SJSA1 (cell line): ENCODE measurements at regions not wholly inside any gene's neighbourhood (a gene's known extent, or its start where the extent isn't known, plus 50 kb on each side); places are given as distances from the start of the nearest gene placed in this dataset.
"Not testable (repeated sequence)": the region's sequence is repeated elsewhere in the genome, so short reads cannot be mapped to it uniquely, and the experiment has no call there.

Experiments used
- DNase-seq, 2 experiments: peaks; one replicate each; pipeline ENCODE4 v3.0.0-alpha.2; 2015 to 2020; ENCODE audit warnings: low spot score in 2 of 2, low read depth in 1 of 2
- H3K27ac ChIP-seq: fragments of 250-450 bp; sonication (Bioruptor Pico); 2 replicates; pipeline ENCODE4 v1.5.1; 2020; ENCODE audit warnings: mild to moderate bottlenecking, moderate library complexity
- H3K27me3 ChIP-seq: fragments of 250-450 bp; sonication (Bioruptor Pico); replicated peaks from 2 replicates; pipeline ENCODE4 v1.5.1; 2020; ENCODE audit warnings: mild to moderate bottlenecking, moderate library complexity
- H3K36me3 ChIP-seq: fragments of 250-450 bp; sonication (Bioruptor Pico); 2 replicates; pipeline ENCODE4 v1.5.1; 2020; ENCODE audit warnings: mild to moderate bottlenecking
- H3K4me1 ChIP-seq: fragments of 250-450 bp; sonication (Bioruptor Pico); replicated peaks from 2 replicates; pipeline ENCODE4 v1.6.1; 2021; ENCODE audit warnings: mild to moderate bottlenecking
- H3K4me3 ChIP-seq: fragments of 250-450 bp; sonication (Bioruptor Pico); 2 replicates; pipeline ENCODE4 v1.5.1; 2020; ENCODE audit warnings: mild to moderate bottlenecking
- H3K9me3 ChIP-seq: fragments of 250-450 bp; sonication (Bioruptor Pico); replicated peaks from 2 replicates; pipeline ENCODE4 v1.5.1; 2020; ENCODE audit warnings: mild to moderate bottlenecking

DNA sequence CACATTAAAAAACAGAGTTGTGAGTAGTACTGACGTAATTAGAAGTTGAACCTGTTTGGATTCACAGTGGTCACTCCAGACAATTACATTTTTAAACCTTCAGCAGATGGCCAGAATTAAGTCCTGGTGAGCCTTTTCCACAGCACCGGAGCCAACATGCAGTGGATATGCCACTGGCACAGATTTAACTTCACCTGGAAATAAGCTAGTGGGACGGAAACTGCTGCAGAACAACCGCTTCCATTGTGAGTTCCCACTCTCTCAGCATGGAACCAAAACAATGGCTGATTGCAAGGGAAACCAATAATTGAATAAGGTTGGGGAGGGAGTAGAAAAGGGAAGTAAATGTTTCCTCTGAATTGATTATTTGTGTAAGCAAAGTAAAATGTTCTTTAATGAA lies 515.1 kb downstream of the STK39 start:
- Histone ChIP-seq H3K27ac (no peak overlapping the region), H3K4me1 (no peaks in the 10 kb centered on the region), H3K9me3 (0 out of 2 replicates have a peak, but pooled peaks cover 2% of the 10 kb centered on the region), H3K36me3 (no peaks in the 10 kb centered on the region), H3K4me3 (no peak overlapping the region), H3K27me3 (peaks cover 2% of the 10 kb centered on the region; the same call in 1 of the 2 replicates)
- no peak for DNase-seq

GRCh38 chr2:167729911-167730310 lies 517.5 kb downstream of the STK39 start:
- no peak overlapping the region for H3K4me3 ChIP-seq
- no peaks in the 10 kb centered on the region for H3K36me3 ChIP-seq

DNA sequence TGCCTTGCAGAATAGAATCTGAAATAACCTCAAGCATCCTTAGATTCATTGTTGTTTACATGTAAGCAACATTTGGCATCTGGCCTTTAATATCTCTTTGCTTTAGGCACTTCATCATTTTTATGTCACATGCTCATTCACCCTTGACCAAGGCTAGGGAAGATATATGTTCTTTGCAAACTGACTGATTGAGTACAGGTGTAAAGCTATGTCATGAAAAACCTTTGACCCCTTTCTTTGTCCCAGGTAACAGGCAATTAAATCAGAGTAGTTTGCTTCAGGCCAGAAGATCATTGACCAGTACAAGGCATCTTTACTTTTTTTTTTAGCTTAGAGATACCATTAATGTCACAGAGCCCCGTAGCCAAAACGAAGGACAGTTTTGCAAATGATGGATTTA lies 520.6 kb downstream of the STK39 start:
- Histone ChIP-seq H3K27me3 (peaks cover 3% of the 10 kb centered on the region; the same call in 1 of the 2 replicates), H3K4me1 (no peaks in the 10 kb centered on the region), H3K27ac (no peak overlapping the region), H3K9me3 (0 out of 2 replicates have a peak, but pooled peaks cover 2% of the 10 kb centered on the region), H3K36me3 (no peaks in the 10 kb centered on the region), H3K4me3 (no peak overlapping the region)
- no peak for DNase-seq

More at GRCh38 chr2:167729911-167730310, 517.5 kb downstream of the STK39 start:
- peaks cover 3% of the 10 kb centered on the region; the same call in 1 of the 2 replicates for H3K27me3 ChIP-seq
- no peaks in the 10 kb centered on the region for H3K4me1 ChIP-seq
- no peak for DNase-seq
- 0 out of 2 replicates have a peak, but pooled peaks cover 2% of the 10 kb centered on the region for H3K9me3 ChIP-seq
- no peak overlapping the region for H3K27ac ChIP-seq

DNA sequence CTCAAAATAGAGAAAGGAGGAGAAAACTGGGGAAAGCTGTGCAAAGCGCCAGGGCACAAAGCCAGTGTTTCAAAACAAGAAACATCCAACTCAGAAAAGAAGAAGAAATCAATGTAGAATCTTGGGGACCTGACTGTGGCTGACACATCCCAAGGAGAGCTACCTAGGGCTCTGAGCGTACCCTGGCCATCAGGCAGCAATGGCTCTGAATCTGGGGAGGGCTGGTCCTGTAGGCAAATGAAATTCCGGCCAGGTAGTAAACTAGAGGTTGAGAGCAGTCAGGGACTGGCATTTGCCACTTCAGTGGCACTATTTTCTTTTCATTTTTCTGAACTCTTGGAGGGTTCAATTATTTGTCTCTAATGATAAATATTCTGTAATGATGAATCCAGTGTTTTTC lies 525.8 kb downstream of the STK39 start:
- no peak overlapping the region for H3K4me3 ChIP-seq
- H3K9me3 ChIP-seq, result no peaks in the 10 kb centered on the region
- no peak for DNase-seq
- no peaks in the 10 kb centered on the region for H3K27me3 ChIP-seq
- no peaks in the 10 kb centered on the region for H3K36me3 ChIP-seq
- no peaks in the 10 kb centered on the region for H3K4me1 ChIP-seq
- H3K27ac ChIP-seq, result no peak overlapping the region

- Histone ChIP-seq H3K9me3 (no peaks in the 10 kb centered on the region), H3K27ac (no peak overlapping the region), H3K4me3 (no peak overlapping the region), H3K36me3 (no peaks in the 10 kb centered on the region), H3K4me1 (no peaks in the 10 kb centered on the region), H3K27me3 (no peaks in the 10 kb centered on the region)
- no peak for DNase-seq
Observed at GRCh38 chr2:167719410-167719809, 528.0 kb downstream of the STK39 start.

DNA sequence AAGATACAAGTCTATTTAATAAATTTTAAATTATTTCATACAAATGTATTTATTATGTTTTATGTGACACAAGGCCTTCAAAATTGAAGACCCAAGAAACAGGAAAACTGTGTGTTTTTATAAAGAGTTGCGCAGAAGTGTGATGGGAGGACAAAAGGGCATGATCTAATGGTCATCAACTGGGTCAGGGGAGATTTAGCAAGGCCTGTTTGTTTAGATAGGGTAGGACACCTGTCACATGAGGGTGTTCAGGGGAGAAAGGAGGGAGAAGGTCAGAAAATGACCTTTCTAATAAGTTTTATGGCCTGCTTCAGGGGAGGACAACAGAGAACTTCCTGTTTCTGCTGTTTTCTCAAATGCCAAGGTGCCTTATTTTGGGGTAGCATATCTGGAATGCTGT lies 528.8 kb downstream of the STK39 start:
- Histone ChIP-seq H3K4me1 (no peaks in the 10 kb centered on the region), H3K9me3 (no peaks in the 10 kb centered on the region)

GRCh38 chr2:167715932-167716331 lies 531.5 kb downstream of the STK39 start:
- H3K27ac ChIP-seq, result no peak overlapping the region
- H3K9me3 ChIP-seq, result no peaks in the 10 kb centered on the region
- H3K4me1 ChIP-seq, result no peaks in the 10 kb centered on the region
- DNase-seq, result no peak
- H3K27me3 ChIP-seq, result no peaks in the 10 kb centered on the region
- no peak overlapping the region for H3K4me3 ChIP-seq
- H3K36me3 ChIP-seq, result no peaks in the 10 kb centered on the region

More for the DNA sequence above, 528.8 kb downstream of the STK39 start:
- H3K36me3 ChIP-seq, result no peaks in the 10 kb centered on the region
- no peak overlapping the region for H3K4me3 ChIP-seq
- DNase-seq, result no peak
- no peak overlapping the region for H3K27ac ChIP-seq
- H3K27me3 ChIP-seq, result no peaks in the 10 kb centered on the region

DNA sequence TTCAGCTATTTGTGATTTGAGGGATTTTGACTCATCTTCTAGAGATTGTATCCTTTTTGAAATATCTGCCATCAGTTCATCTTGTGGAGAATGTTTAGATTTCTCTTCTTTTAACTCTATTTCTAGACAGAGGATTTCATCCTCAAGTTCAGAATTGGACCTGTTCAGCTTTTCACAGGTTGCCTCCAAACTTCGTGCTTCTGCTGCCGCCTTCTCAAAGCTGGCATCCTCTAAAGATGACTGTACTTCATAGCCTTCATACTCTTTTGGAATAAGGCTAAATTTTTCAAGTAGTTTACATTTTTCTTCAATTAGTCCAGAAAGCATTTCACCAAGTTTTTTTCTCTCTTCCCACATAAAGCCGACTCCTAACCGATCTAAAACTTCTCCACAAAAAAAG lies 531.9 kb downstream of the STK39 start:
- not testable (repeated sequence) for H3K27ac ChIP-seq, H3K36me3 ChIP-seq, H3K4me3 ChIP-seq, DNase-seq, H3K27me3 ChIP-seq, H3K9me3 ChIP-seq, H3K4me1 ChIP-seq

- H3K4me3 ChIP-seq, result no peak overlapping the region
- DNase-seq, result no peak
- H3K27ac ChIP-seq, result no peak overlapping the region
- H3K9me3 ChIP-seq, result no peaks in the 10 kb centered on the region
- no peaks in the 10 kb centered on the region for H3K36me3 ChIP-seq
- no peaks in the 10 kb centered on the region for H3K27me3 ChIP-seq
- no peaks in the 10 kb centered on the region for H3K4me1 ChIP-seq
Observed at GRCh38 chr2:167712275-167712674, 535.1 kb downstream of the STK39 start.

- Histone ChIP-seq H3K27ac (no peak overlapping the region), H3K4me3 (no peak overlapping the region), H3K4me1 (no peaks in the 10 kb centered on the region), H3K9me3 (no peaks in the 10 kb centered on the region), H3K27me3 (no peaks in the 10 kb centered on the region), H3K36me3 (no peaks in the 10 kb centered on the region)
- no peak for DNase-seq
Observed at GRCh38 chr2:167708998-167709397, 538.4 kb downstream of the STK39 start.

GRCh38 chr2:167706800-167707199 lies 540.6 kb downstream of the STK39 start:
- no peaks in the 10 kb centered on the region for H3K9me3 ChIP-seq
- no peaks in the 10 kb centered on the region for H3K36me3 ChIP-seq
- no peak overlapping the region for H3K27ac ChIP-seq
- H3K27me3 ChIP-seq, result no peaks in the 10 kb centered on the region
- no peaks in the 10 kb centered on the region for H3K4me1 ChIP-seq
- no peak overlapping the region for H3K4me3 ChIP-seq
- DNase-seq, result no peak

DNA sequence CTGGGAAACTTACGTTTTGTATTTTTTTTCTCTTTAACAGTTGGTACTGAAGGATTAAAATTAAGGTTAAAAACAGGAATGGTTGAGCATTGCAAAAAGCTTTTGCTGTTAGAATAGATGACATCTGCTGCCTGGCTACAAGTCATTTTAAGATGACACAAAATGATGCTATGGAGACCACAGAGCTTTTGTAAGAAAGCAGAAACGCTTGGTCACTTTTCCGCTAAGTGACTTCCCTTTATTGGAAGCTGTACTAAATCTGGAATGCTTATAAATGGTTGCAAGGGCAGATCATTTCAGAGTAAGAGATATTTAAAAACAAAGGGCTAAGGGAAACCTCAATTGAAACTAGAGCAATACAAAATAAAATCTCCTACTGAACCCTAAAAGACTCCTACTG lies 544.0 kb downstream of the STK39 start:
- no peaks in the 10 kb centered on the region for H3K4me1 ChIP-seq
- H3K36me3 ChIP-seq, result no peaks in the 10 kb centered on the region
- no peaks in the 10 kb centered on the region for H3K9me3 ChIP-seq
- DNase-seq, result no peak
- H3K4me3 ChIP-seq, result no peak overlapping the region
- H3K27ac ChIP-seq, result no peak overlapping the region
- H3K27me3 ChIP-seq, result no peaks in the 10 kb centered on the region

DNA sequence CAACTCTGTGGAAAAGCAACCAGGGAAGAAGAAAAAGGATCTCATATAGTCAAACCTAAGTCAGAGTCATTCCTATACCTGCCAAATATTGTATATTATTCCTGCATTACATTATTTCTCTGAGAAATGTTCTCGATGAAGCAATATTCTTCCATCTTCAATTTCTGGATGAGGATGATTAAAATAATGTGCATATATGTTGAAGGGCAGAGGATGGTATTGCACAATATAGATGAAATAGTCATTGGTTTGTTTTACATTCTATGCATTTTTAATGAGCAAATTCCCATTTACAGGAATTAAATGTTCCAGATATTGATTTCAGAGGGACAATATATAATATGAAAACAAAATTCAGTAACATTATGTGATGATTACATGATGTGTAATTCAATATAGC lies 545.2 kb downstream of the STK39 start:
- no peak for DNase-seq
- Histone ChIP-seq H3K27ac (no peak overlapping the region), H3K36me3 (no peaks in the 10 kb centered on the region), H3K9me3 (no peaks in the 10 kb centered on the region), H3K27me3 (no peaks in the 10 kb centered on the region), H3K4me1 (no peaks in the 10 kb centered on the region), H3K4me3 (no peak overlapping the region)

DNA sequence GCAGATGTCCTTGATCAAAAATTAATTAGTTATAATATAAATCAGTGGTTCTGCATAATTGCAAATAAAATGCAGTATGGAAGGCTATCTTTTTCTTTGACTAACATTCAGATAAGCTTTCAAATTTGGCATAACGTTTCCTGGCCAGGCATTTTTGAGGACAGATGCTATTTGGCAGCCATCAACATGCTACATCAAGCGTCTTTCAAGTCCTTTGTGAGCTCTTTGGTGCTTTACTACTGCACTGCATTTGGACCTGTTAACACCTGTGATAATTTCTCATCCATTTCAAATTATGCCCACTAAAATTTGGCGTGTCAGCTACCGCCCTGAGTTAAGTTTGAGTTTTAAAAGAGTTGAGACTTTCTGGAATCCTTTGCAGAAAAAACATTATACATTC lies 545.7 kb downstream of the STK39 start:
- no peak for DNase-seq
- Histone ChIP-seq H3K36me3 (no peaks in the 10 kb centered on the region), H3K9me3 (no peaks in the 10 kb centered on the region), H3K4me1 (no peaks in the 10 kb centered on the region), H3K27me3 (no peaks in the 10 kb centered on the region), H3K27ac (no peak overlapping the region), H3K4me3 (no peak overlapping the region)

DNA sequence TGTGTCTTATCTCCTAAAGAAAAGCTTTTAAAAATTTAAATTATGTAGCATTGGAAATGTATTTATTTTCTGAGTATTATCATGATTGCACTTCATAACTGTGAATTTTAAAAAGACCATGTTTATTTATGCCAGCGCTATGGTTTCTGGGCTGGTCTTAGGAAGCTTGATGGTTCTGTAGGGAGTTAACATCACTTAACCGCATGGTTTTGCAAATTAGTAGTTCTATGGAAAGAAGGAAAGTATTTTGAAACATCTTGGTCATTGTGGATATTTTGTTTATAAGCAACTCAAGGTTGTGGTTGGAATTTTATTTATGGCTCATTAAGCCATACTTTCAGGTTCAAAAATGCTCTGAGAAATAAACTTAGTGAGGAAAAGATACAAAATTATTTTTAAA lies 549.4 kb downstream of the STK39 start:
- DNase-seq, result no peak
- Histone ChIP-seq H3K36me3 (no peaks in the 10 kb centered on the region), H3K9me3 (no peaks in the 10 kb centered on the region), H3K4me3 (no peak overlapping the region), H3K4me1 (no peaks in the 10 kb centered on the region), H3K27me3 (no peaks in the 10 kb centered on the region), H3K27ac (no peak overlapping the region)
